ENCODE measurements at regions not wholly inside any gene's neighbourhood (a gene's known extent, or its start where the extent isn't known, plus 50 kb on each side); places are given as distances from the start of the nearest gene placed in this dataset.

GRCh38 chr7:84700563-84701370 lies 486.1 kb downstream of the SEMA3D start:
- intact Hi-C loops (cut with DNase I), result no loop called here
- DNase-seq, result no peak
- no peaks in the 10 kb centered on the region for H3K4me1 ChIP-seq (ENCODE audit: control insufficient read depth, insufficient read depth, low read length)
- H3K27me3 ChIP-seq (ENCODE audit: control insufficient read depth, insufficient read depth), result no peaks in the 10 kb centered on the region
- no peaks in the 10 kb centered on the region for H3K9me3 ChIP-seq (ENCODE audit: control insufficient read depth, low read length)
- no peak for ATAC-seq
- no peak overlapping the region for H3K27ac ChIP-seq (ENCODE audit: low read length)
- WGBS, result 97% methylated on average over 2 of the region's 2 CpGs
- H3K4me3 ChIP-seq (ENCODE audit: low read length), result no peak overlapping the region

DNA sequence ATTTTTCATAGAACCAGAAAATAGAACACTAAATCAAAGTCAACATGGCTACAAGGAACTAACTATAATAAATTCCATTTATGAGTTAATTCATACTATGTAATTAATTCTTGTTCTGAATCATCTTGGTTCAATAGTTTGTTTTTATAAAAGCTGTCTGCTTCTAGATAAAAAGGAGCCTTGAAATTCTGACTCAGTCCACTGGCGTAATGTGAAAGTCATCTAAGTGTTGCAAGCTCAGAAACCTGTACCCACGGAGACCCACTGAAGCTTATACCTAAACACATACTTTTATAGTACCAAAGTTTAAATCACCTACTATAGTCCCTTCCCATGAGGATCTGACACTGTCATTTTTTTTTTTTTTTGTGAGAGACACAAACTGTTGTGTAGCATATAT lies 489.4 kb downstream of the SEMA3D start:
- Histone ChIP-seq H3K27ac (ENCODE audit: low read length) (no peak overlapping the region), H3K4me1 (ENCODE audit: control insufficient read depth, insufficient read depth, low read length) (no peaks in the 10 kb centered on the region), H3K4me3 (ENCODE audit: low read length) (no peak overlapping the region), H3K9me3 (ENCODE audit: control insufficient read depth, low read length) (no peaks in the 10 kb centered on the region), H3K27me3 (ENCODE audit: control insufficient read depth, insufficient read depth) (no peaks in the 10 kb centered on the region)
- WGBS, result 80% methylated on average over 2 of the region's 2 CpGs
- intact Hi-C loops (cut with DNase I), result no loop called here
- ATAC-seq, result no peak
- no peak for DNase-seq

DNA sequence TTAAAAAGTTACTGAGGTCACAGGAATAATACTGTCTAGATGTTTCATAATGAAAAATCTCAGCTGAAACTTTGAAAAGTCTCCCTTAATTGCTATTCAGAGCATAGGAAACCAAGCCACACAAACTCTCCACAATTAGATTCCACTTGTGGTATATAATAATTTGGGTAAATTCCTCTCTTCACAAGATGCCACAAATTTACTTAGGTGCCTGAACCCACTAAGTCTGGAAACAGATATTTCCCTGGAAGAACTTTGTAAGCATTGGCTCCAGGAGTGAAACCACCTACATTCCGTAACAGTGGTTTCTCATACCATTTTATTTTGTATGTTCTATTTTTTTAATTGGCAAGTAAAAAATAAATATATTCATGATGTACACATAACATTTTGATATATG lies 493.4 kb downstream of the SEMA3D start:
- no peak overlapping the region for H3K27ac ChIP-seq (ENCODE audit: low read length)
- no peaks in the 10 kb centered on the region for H3K27me3 ChIP-seq (ENCODE audit: control insufficient read depth, insufficient read depth)
- H3K4me1 ChIP-seq (ENCODE audit: control insufficient read depth, insufficient read depth, low read length), result no peaks in the 10 kb centered on the region
- DNase-seq (no peak), ATAC-seq (no peak)
- 96% methylated on average over 1 of the region's 1 CpG for WGBS
- no peak overlapping the region for H3K4me3 ChIP-seq (ENCODE audit: low read length)
- intact Hi-C loops (cut with DNase I), result no loop called here
- no peaks in the 10 kb centered on the region for H3K9me3 ChIP-seq (ENCODE audit: control insufficient read depth, low read length)

DNA sequence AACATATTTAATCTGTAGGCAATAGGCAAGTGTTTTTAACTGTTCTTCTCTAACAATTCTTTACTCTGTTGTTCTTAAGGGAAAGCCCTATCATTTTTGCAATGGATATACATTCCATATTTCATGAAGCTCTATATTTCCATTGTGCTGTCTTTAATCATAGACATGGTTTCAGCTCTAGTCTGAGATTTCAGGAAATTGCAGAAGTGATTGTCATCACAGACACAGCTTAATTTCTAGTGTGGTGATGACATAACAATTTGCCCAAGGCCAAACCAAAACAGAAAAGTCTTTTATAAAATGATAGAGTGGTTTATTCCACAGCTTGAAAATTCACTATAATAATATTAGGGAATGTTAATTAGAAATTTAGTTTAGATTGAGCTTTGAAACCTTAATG lies 494.1 kb upstream of the SEMA3A start:
- no peak for DNase-seq
- H3K9me3 ChIP-seq (ENCODE audit: control insufficient read depth, low read length), result no peaks in the 10 kb centered on the region
- no peaks in the 10 kb centered on the region for H3K27me3 ChIP-seq (ENCODE audit: control insufficient read depth, insufficient read depth)
- no peak for ATAC-seq
- H3K4me1 ChIP-seq (ENCODE audit: control insufficient read depth, insufficient read depth, low read length), result no peaks in the 10 kb centered on the region
- intact Hi-C loops (cut with DNase I), result no loop called here
- H3K4me3 ChIP-seq (ENCODE audit: low read length), result no peak overlapping the region
- H3K27ac ChIP-seq (ENCODE audit: low read length), result no peak overlapping the region

DNA sequence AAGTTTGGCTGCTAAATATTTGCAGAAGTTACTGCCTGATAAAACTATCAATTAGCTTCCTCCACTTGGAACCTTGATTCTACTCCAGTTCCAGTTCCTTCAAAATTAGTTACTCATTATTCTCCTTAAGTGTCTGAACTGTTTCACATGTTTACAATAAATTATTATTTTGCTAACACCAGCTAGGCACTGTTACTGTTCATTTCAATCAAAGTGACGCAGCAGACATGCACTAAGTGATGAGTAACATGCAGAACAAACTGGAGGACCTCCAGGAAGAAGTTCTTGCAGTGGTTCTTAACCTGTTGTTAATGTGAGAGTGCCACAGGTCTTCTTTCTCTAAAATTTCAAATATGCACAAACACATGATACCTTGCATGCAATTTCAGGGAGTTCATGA lies 491.8 kb upstream of the SEMA3A start:
- no peaks in the 10 kb centered on the region for H3K4me1 ChIP-seq (ENCODE audit: control insufficient read depth, insufficient read depth, low read length)
- intact Hi-C loops (cut with DNase I), result no loop called here
- no peak overlapping the region for H3K27ac ChIP-seq (ENCODE audit: low read length)
- WGBS, result 81% methylated on average over 1 of the region's 1 CpG
- H3K4me3 ChIP-seq (ENCODE audit: low read length), result no peak overlapping the region
- no peaks in the 10 kb centered on the region for H3K27me3 ChIP-seq (ENCODE audit: control insufficient read depth, insufficient read depth)
- no peaks in the 10 kb centered on the region for H3K9me3 ChIP-seq (ENCODE audit: control insufficient read depth, low read length)
- DNase-seq, result no peak
- no peak for ATAC-seq

DNA sequence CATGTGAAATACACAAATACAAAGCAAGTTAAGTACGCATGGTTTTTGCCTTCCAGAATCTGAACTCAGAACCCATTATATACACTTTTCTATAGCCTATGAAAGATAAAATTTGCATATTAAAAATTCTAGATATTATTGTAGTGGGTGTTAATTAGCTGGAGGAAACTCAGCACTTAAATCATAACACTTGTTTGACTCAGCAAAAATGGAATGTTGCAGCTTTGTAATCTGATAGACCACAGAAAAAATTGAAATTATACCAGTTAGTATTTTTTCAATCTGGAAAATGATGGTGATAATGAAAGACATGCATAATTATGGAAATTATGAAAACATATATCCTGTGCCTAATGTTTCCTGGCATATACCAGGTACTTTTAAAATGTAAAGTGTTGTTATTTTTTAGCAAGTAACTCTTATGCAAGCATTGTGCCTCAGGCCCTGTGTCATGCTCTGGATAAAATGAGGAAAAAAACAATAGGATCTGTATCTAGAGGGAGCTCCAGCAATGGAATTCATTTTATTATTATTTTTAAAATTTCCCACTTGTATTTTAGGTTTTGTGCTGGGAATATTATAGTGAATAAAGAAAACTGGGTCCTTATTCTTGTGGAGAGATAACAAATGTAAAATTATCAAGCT lies 490.4 kb upstream of the SEMA3A start:
- Histone ChIP-seq H3K9me3 (ENCODE audit: control insufficient read depth, low read length) (no peaks in the 10 kb centered on the region), H3K27ac (ENCODE audit: low read length) (no peak overlapping the region), H3K27me3 (ENCODE audit: control insufficient read depth, insufficient read depth) (no peaks in the 10 kb centered on the region), H3K4me1 (ENCODE audit: control insufficient read depth, insufficient read depth, low read length) (no peaks in the 10 kb centered on the region), H3K4me3 (ENCODE audit: low read length) (no peak overlapping the region)
- ATAC-seq (no peak), DNase-seq (no peak)
- intact Hi-C loops (cut with DNase I), result no loop called here
- WGBS, result 93% methylated on average over 1 of the region's 1 CpG

DNA sequence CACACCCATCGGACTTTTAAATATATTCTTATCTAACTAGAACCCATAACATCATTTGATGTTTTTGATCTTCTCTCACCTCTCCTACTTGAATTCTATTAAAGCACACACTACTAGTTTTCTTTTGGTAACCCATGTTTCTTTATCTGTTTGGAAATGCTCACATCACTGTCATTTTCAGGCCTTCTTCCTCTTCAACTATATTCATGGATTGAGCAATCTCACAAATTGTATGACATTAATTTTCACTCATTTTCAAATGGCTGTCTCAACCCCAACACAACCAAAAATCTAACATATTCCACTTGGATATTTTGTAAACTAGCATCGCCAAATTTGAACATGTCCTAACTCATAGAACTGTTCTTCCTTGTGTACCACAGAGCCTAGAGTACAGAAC lies 488.0 kb upstream of the SEMA3A start:
- intact Hi-C loops (cut with DNase I), result no loop called here
- Histone ChIP-seq H3K9me3 (ENCODE audit: control insufficient read depth, low read length) (no peaks in the 10 kb centered on the region), H3K27ac (ENCODE audit: low read length) (no peak overlapping the region), H3K27me3 (ENCODE audit: control insufficient read depth, insufficient read depth) (no peaks in the 10 kb centered on the region), H3K4me3 (ENCODE audit: low read length) (no peak overlapping the region), H3K4me1 (ENCODE audit: control insufficient read depth, insufficient read depth, low read length) (no peaks in the 10 kb centered on the region)
- WGBS, result 90% methylated on average over 2 of the region's 2 CpGs
- ATAC-seq (no peak), DNase-seq (no peak)

DNA sequence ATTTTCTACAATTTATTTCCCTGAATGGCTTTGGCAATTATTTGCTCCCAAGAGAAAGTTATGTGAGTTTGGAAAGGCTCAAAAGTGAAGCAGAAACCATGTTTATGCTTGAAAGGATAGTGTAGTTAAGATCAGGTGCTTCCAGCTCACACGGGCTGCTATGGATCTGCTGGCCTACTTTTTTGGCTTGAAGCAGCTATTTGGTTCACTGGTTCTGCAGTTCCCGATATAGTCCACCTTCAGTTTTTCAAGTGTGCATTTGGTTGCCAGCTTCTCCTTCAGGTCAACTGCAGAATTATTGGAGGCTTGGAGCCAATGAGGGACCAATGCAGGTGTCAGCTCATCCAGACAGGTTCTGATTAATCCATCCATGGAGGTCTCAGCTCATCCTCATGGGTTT lies 484.3 kb upstream of the SEMA3A start:
- DNase-seq, result no peak
- ATAC-seq, result no peak
- 91% methylated on average over 2 of the region's 2 CpGs for WGBS
- H3K4me1 ChIP-seq (ENCODE audit: control insufficient read depth, insufficient read depth, low read length), result no peaks in the 10 kb centered on the region
- intact Hi-C loops (cut with DNase I), result no loop called here
- H3K4me3 ChIP-seq (ENCODE audit: low read length), result no peak overlapping the region
- no peak overlapping the region for H3K27ac ChIP-seq (ENCODE audit: low read length)
- no peaks in the 10 kb centered on the region for H3K27me3 ChIP-seq (ENCODE audit: control insufficient read depth, insufficient read depth)
- no peaks in the 10 kb centered on the region for H3K9me3 ChIP-seq (ENCODE audit: control insufficient read depth, low read length)

DNA sequence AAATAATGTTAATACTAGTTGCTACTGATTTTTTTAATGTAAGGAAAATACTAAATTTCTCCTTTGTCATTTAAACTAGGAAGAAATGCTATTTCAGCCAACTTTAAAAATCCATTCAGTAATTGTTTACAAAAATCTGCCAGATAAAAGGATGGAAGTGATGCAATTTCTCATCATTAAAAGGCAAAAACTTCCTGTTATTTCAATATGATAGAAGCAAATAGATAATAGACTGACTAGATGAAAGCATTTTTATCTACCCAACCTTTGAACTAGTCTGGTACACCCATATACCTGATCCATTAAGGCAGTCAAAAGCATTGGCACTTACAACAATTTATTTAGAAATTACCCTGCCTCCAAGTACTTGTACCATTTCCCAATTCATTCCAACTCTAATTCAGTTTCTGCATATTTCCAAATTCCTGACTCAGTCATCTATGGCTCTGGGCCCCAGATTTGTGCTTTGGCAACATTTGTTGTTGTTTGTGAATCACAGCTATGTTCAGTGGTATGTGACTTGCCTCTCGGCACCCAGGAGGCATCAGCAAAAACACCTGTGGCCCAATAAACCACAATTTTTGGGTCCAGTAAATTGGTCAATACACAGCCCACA lies 482.6 kb upstream of the SEMA3A start:
- Histone ChIP-seq H3K4me1 (ENCODE audit: control insufficient read depth, insufficient read depth, low read length) (peaks cover 4% of the 10 kb centered on the region), H3K4me3 (ENCODE audit: low read length) (no peak overlapping the region), H3K9me3 (ENCODE audit: control insufficient read depth, low read length) (no peaks in the 10 kb centered on the region), H3K27me3 (ENCODE audit: control insufficient read depth, insufficient read depth) (no peaks in the 10 kb centered on the region), H3K27ac (ENCODE audit: low read length) (no peak overlapping the region)
- intact Hi-C loops (cut with DNase I), result no loop called here
- WGBS, result 68% methylated on average over 1 of the region's 1 CpG
- ATAC-seq (no peak), DNase-seq (peak in 2 of 3 donors; percentile 13 to 15)

- ATAC-seq, result no peak
- no peak overlapping the region for H3K27ac ChIP-seq (ENCODE audit: low read length)
- WGBS, result 68% methylated on average over 4 of the region's 4 CpGs
These were observed 481.0 kb upstream of the SEMA3A start for GRCh38 chr7:84675633-84676034.

DNA sequence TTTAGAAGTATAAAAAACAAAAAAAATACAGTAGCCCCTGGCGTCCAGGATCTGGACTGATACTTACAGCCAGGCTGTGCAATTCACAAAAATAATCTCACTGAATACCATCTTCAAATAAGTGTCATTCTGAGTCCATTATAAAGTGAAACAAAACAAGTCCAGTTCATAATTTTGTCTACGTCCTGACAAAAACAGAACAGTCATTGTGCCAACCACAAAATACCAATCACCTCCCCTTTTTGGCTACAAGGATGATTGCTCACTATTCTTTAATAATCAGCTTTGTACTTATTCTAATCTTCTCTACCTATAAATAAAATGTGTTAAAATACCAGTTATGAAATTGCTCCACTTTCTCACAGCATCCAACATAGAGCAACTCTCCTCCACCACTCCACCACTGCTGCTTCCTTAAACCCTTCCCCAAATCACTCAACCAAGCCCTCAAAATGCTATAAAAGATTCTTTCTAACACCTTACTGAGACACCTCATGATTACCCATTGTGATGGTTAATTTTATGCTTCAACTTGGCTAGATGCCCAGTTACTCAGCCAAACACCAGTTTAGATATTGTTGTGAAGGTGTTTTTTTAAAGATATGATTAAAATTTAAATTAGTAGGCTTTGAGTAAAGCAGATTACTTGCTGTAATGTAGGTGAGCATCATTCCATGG lies 479.8 kb upstream of the SEMA3A start:
- WGBS, result 49% methylated on average over 2 of the region's 2 CpGs
- peak overlapping the region; percentile 15 for H3K4me3 ChIP-seq (ENCODE audit: low read length)
- H3K27ac ChIP-seq (ENCODE audit: low read length), result no peak overlapping the region
- DNase-seq (no peak), ATAC-seq (peak; percentile 41 to 51)
- intact Hi-C loops (cut with DNase I), result no loop called here
- no peaks in the 10 kb centered on the region for H3K27me3 ChIP-seq (ENCODE audit: control insufficient read depth, insufficient read depth)
- peaks cover 4% of the 10 kb centered on the region for H3K4me1 ChIP-seq (ENCODE audit: control insufficient read depth, insufficient read depth, low read length)
- no peaks in the 10 kb centered on the region for H3K9me3 ChIP-seq (ENCODE audit: control insufficient read depth, low read length)

More at GRCh38 chr7:84675633-84676034, 481.0 kb upstream of the SEMA3A start:
- H3K4me1 ChIP-seq (ENCODE audit: control insufficient read depth, insufficient read depth, low read length), result peaks cover 4% of the 10 kb centered on the region
- H3K27me3 ChIP-seq (ENCODE audit: control insufficient read depth, insufficient read depth), result no peaks in the 10 kb centered on the region
- H3K4me3 ChIP-seq (ENCODE audit: low read length), result no peak overlapping the region
- intact Hi-C loops (cut with DNase I), result no loop called here
- no peak for DNase-seq
- H3K9me3 ChIP-seq (ENCODE audit: control insufficient read depth, low read length), result no peaks in the 10 kb centered on the region

All from right cardiac atrium (tissue), 5 donors.